RWPE2 (cell line): ENCODE measurements at regions not wholly inside any gene's neighbourhood (a gene's known extent, or its start where the extent isn't known, plus 50 kb on each side); places are given as distances from the start of the nearest gene placed in this dataset.
A peak's percentile ranks its signal among the peaks of the same experiment; 100 is the strongest.

Experiments used
- ATAC-seq: fragments of 200-7000 bp; cut with Tn5 transposase; 3 replicates; pipeline ENCODE4 v1.9.1; 2021; ENCODE audit warnings: low read depth
- DNase-seq: peaks from one replicate; pipeline ENCODE4 v3.0.0-alpha.2; 2020; ENCODE audit warnings: low spot score
- H3K27ac ChIP-seq: fragments of 450-650 bp; 2 replicates; pipeline ENCODE4 v1.5.1; 2017; ENCODE audit warnings: mild to moderate bottlenecking; ENCODE audit not compliant: poor library complexity, severe bottlenecking
- H3K27me3 ChIP-seq: fragments of 250-450 bp; sonication (Bioruptor Pico); 2 replicates; pipeline ENCODE4 v1.5.1; 2021; ENCODE audit warnings: mild to moderate bottlenecking, moderate library complexity; ENCODE audit not compliant: insufficient read depth, poor library complexity, severe bottlenecking
- H3K36me3 ChIP-seq: fragments of 250-450 bp; sonication (Bioruptor Pico); 2 replicates; pipeline ENCODE4 v1.5.1; 2020; ENCODE audit warnings: low read depth, mild to moderate bottlenecking, moderate library complexity
- H3K4me1 ChIP-seq: fragments of 250-450 bp; sonication (Bioruptor Pico); 2 replicates; pipeline ENCODE4 v1.5.1; 2021; ENCODE audit warnings: mild to moderate bottlenecking, moderate library complexity; ENCODE audit not compliant: insufficient read depth, poor library complexity, severe bottlenecking
- H3K4me3 ChIP-seq: fragments of 250-450 bp; sonication (Bioruptor Pico); 2 replicates; pipeline ENCODE4 v1.5.1; 2021; ENCODE audit warnings: mild to moderate bottlenecking, moderate library complexity; ENCODE audit not compliant: severe bottlenecking
- H3K9me3 ChIP-seq: fragments of 250-450 bp; sonication (Bioruptor Pico); 2 replicates; pipeline ENCODE4 v1.5.1; 2021; ENCODE audit warnings: mild to moderate bottlenecking, moderate library complexity; ENCODE audit not compliant: severe bottlenecking
- TF ChIP-seq, protein P1 (sequence below): fragments of 450-650 bp; IDR thresholded peaks from one replicate; pipeline ENCODE4 v1.5.1; 2017; ENCODE audit warnings: mild to moderate bottlenecking, moderate library complexity; ENCODE audit not compliant: poor library complexity, severe bottlenecking

DNA sequence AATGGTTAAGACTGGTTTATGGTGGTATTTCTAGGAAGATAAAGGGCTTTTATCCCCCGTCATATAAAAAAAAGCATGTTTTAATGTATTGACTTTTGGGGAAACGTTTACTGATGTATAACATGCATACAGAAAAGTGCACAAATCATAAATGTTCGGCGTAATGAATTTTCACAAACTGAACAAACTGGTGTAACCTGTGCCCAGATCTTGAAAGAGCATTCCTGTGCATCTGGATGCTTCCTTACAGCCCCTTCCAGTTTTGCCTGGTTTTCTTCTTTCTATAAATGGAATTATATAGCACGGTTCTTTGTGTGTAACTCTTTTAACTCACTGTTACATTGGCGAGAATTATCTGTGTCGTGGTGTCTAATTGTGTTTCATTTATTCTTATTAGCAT, 693.8 kb upstream of the TBX3 start:
- Histone ChIP-seq H3K4me3 (no peak overlapping the region), H3K36me3 (no peaks in the 10 kb centered on the region), H3K27me3 (no peaks in the 10 kb centered on the region), H3K4me1 (peaks cover 10% of the 10 kb centered on the region), H3K9me3 (no peaks in the 10 kb centered on the region), H3K27ac (no peak overlapping the region)
- TF ChIP-seq, protein P1, sequence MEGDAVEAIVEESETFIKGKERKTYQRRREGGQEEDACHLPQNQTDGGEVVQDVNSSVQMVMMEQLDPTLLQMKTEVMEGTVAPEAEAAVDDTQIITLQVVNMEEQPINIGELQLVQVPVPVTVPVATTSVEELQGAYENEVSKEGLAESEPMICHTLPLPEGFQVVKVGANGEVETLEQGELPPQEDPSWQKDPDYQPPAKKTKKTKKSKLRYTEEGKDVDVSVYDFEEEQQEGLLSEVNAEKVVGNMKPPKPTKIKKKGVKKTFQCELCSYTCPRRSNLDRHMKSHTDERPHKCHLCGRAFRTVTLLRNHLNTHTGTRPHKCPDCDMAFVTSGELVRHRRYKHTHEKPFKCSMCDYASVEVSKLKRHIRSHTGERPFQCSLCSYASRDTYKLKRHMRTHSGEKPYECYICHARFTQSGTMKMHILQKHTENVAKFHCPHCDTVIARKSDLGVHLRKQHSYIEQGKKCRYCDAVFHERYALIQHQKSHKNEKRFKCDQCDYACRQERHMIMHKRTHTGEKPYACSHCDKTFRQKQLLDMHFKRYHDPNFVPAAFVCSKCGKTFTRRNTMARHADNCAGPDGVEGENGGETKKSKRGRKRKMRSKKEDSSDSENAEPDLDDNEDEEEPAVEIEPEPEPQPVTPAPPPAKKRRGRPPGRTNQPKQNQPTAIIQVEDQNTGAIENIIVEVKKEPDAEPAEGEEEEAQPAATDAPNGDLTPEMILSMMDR: no peak
- DNase-seq: no peak
- ATAC-seq: no peak

DNA sequence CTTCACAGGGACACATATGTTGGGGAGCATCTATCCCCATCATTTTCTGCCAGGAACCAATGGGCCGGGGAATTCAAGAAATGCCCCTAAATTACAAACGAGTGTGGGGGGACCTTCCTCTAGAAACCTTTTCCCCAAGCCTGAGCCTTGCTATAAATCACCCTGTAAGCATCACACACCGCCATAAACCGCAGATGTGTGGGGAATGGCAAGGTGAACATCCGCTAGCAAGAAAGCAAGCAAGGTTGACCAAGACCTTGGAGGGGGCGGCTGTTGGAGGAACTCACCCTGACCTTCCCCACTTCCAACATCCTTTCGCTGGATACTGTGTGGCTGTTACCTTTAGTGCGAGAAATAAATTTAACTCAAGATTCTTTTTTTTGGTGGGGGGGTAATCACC, 693.3 kb upstream of the TBX3 start:
- H3K4me3 ChIP-seq: no peak overlapping the region
- H3K36me3 ChIP-seq: no peaks in the 10 kb centered on the region
- H3K4me1 ChIP-seq: peaks cover 10% of the 10 kb centered on the region
- TF ChIP-seq, protein P1: no peak
- no peaks in the 10 kb centered on the region for H3K27me3 ChIP-seq
- no peak for DNase-seq
- no peak overlapping the region for H3K27ac ChIP-seq
- no peak for ATAC-seq
- no peaks in the 10 kb centered on the region for H3K9me3 ChIP-seq

DNA sequence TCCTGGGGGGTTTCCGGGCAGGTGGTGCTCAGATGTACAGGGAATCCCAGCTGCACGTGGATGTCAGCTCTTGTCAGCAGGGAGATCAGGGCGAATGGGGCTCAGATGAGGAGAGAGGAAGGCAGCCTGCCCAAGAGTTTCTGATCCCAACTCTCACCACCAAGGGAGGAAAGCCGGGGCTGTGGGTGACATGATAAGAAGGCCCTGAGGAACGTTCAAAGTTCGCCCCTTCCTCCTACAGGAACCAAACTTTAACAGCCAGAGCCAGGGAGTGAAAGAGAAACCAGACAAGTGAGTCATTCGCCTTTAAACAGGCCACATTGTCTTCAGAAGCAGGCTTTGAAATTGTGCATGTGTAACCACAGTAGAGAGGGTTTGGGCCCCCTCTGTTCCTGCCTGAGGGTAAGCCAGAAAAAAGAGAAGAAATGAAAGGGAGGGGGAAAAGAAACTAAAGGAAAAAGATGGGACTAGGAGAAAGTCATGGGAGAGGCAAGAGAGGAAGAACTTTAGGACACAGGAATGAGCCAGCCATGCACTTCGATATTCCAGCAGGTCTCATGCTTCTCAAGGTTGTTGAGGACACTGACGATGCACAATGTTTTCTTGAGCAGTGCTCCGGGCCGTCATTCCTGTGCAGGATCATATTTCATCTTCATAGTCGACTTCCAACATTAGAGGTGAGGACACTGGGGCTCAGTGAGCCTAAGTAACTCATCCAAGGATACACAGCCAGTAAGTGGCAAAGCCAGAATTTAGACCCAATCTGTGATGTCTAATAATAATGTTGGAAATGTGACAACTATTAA, 691.4 kb upstream of the TBX3 start:
- peaks cover 10% of the 10 kb centered on the region for H3K4me1 ChIP-seq
- ATAC-seq (peak; percentile 96), DNase-seq (no peak)
- no peaks in the 10 kb centered on the region for H3K9me3 ChIP-seq
- H3K27ac ChIP-seq: peak overlapping the region; percentile 40
- no peaks in the 10 kb centered on the region for H3K36me3 ChIP-seq
- H3K27me3 ChIP-seq: no peaks in the 10 kb centered on the region
- H3K4me3 ChIP-seq: no peak overlapping the region
- TF ChIP-seq, protein P1: no peak

DNA sequence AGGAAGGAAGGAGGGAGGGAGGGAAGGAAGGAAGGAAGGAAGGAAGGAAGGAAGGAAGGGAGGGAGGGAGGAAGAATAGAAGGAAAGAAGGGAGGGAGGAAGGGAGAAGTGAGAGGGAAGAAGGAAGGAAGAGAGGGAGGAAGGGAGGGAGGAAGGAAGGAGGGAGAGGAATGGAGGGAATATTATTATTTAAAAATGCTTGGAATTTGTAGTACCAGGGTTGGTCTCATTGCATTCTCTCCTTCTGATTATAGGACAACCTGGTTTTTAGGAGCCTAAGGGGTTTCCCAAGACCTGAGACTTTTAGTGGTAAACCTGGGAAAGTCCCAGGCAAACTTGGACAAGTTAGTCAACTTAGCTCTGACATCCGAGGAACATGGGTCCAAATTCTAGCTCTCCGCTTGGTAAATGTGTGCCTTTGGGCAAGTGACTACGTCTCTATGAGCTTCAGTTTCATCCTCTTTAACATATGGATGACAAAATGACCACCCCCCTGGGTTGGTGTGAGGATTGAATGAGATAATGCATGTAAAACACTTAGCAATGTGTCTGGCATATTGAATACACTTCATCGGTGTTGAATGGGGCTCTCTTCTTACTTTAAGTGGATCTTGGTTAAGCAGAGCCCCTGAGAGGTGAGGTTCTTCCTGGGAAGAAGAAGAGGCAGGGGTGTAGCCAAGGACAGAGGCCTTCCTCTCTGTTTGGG, 690.7 kb upstream of the TBX3 start:
- ATAC-seq (no peak), DNase-seq (no peak)
- peaks cover 10% of the 10 kb centered on the region for H3K4me1 ChIP-seq
- TF ChIP-seq, protein P1: no peak
- H3K36me3 ChIP-seq: no peaks in the 10 kb centered on the region
- H3K4me3 ChIP-seq: no peak overlapping the region
- H3K27me3 ChIP-seq: no peaks in the 10 kb centered on the region
- H3K27ac ChIP-seq: peak overlapping the region; percentile 40
- H3K9me3 ChIP-seq: no peaks in the 10 kb centered on the region

DNA sequence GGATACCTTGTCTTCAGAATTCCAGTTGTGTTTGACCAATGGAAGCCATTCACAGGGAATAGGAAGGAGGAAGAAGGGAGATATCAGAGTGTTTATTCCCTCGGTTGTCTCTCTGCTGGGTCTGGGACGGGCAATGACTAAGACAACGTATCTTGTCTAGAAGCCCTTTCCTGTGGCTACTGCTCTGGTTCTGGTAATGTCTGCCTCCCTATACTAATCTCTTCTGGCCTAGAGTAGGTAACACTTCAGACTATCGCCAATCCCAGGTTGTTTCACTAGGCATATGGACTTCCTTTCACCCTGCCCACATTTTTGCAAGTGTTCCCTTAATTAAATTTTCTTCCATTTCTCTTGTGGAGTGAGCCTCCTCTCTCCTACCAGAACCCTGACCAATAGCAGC, 687.7 kb upstream of the TBX3 start:
- Histone ChIP-seq H3K27ac (no peak overlapping the region), H3K27me3 (no peaks in the 10 kb centered on the region), H3K4me3 (no peak overlapping the region), H3K9me3 (no peaks in the 10 kb centered on the region), H3K4me1 (peaks cover 10% of the 10 kb centered on the region), H3K36me3 (no peaks in the 10 kb centered on the region)
- DNase-seq (no peak), ATAC-seq (no peak)
- TF ChIP-seq, protein P1: no peak
